Sigmoid colon (tissue), 4 donors: ENCODE measurements at regions not wholly inside any gene's neighbourhood (a gene's known extent, or its start where the extent isn't known, plus 50 kb on each side); places are given as distances from the start of the nearest gene placed in this dataset.

Experiments used
- EP300 ChIP-seq, 4 donors: sonication (generic); formaldehyde crosslinking; IDR thresholded peaks; one replicate each; pipeline ENCODE4 v1.6.1; 2017; ENCODE audit warnings: antibody characterized with exemption in 4 of 4
- POLR2A ChIP-seq, 2 donors: fragments of 450-650 bp; IDR thresholded peaks; one replicate each; pipeline ENCODE4 v1.6.1; 2016; ENCODE audit warnings: antibody characterized with exemption in 2 of 2, mild to moderate bottlenecking in 2 of 2, moderate library complexity in 2 of 2
- TF ChIP-seq, protein P1 (sequence below), 4 experiments: fragments of 450-650 bp in 3 of 4; fragments of 200-600 bp in 1 of 4; IDR thresholded peaks; one replicate each; pipeline ENCODE4 v1.5.1; 2016 to 2019; ENCODE audit warnings: antibody characterized with exemption in 4 of 4, mild to moderate bottlenecking in 3 of 4, moderate library complexity in 2 of 4

DNA sequence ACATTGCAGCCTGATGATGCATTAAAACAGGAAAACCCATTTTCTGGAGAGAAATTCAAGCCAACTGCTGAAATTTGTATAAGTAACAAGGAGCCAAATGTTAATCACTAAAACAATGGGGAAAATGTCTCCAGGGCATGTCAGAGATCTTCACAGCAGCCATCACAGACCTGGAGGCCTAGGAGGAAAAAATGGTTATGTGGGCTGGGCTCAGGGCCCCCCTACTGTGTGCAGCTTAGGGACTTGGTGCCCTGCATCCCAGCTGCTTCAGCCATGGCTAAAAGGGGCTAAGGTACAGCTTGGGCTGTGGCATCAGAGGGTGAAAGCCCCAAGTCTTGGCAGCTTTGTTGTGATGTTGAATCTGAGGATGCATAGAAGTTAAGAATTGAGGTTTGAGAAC is 479.8 kb downstream of the BCKDHB start:
- TF ChIP-seq POLR2A (IDR thresholded peaks at IDR 0.05), result no peak
- TF ChIP-seq, protein P1, sequence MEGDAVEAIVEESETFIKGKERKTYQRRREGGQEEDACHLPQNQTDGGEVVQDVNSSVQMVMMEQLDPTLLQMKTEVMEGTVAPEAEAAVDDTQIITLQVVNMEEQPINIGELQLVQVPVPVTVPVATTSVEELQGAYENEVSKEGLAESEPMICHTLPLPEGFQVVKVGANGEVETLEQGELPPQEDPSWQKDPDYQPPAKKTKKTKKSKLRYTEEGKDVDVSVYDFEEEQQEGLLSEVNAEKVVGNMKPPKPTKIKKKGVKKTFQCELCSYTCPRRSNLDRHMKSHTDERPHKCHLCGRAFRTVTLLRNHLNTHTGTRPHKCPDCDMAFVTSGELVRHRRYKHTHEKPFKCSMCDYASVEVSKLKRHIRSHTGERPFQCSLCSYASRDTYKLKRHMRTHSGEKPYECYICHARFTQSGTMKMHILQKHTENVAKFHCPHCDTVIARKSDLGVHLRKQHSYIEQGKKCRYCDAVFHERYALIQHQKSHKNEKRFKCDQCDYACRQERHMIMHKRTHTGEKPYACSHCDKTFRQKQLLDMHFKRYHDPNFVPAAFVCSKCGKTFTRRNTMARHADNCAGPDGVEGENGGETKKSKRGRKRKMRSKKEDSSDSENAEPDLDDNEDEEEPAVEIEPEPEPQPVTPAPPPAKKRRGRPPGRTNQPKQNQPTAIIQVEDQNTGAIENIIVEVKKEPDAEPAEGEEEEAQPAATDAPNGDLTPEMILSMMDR (IDR thresholded peaks at IDR 0.05), result no peak
- no peak for TF ChIP-seq EP300 (IDR thresholded peaks at IDR 0.05)
